Activated naive CD8-positive, alpha-beta T cell treated with anti-CD3 and anti-CD28 coated beads, Interleukin-2, amount 50 U/mL, for 16 hours (primary cell): ENCODE measurements at regions not wholly inside any gene's neighbourhood (a gene's known extent, or its start where the extent isn't known, plus 50 kb on each side); places are given as distances from the start of the nearest gene placed in this dataset.
A peak's percentile ranks its signal among the peaks of the same experiment; 100 is the strongest.
"Not testable (repeated sequence)": the region's sequence is repeated elsewhere in the genome, so short reads cannot be mapped to it uniquely, and the experiment has no call there.

Experiments
- DNase-seq: peaks from one replicate; pipeline ENCODE4 v3.0.0-alpha.2; 2020; ENCODE audit warnings: low read depth, low spot score

DNA sequence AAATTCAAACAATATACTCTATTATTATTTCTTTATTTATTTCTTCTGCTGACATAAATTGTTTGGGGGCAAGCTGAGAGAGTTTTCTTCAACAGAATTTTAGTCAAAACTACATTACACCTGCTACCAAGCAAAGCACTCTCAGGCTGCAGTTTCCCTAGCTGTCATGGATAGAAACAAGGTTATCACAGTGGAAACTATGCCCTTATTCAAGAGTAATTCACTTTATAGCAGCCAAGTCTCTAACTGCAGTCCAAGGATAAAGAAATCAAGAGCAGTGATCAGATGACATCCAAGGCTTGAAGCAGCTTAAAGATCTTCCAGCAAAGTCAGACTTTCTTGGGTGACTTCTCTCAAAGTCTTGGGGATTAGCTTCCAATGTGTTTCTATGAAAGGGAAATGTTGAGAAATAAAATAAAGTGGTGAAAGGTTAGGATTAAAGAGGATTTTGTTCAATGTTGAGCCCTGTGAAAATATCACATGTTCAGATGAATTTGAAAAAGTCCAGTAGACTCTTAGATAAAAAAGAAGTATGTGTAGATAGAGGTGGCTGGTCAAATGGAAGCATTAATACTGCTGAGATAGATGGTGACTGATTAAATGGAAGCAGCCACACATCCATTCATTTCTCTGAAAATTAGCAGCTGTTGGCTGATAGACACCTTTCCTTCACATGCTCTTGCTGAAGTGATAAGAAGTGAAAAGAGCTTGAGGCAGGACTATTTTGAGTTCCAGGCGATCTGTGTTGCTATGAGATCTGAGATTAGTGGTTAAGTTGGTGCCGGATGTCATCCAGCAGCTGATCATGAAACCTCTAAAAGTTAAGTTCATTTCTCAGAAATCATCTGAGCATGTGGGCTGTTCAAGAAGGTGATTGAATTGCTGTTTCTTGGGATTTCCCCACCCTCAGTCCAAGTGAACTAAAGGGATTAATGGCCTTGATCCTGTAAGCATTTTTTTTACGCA, 257.8 kb upstream of the BTG1 start:
- peak; percentile 27 for DNase-seq

DNA sequence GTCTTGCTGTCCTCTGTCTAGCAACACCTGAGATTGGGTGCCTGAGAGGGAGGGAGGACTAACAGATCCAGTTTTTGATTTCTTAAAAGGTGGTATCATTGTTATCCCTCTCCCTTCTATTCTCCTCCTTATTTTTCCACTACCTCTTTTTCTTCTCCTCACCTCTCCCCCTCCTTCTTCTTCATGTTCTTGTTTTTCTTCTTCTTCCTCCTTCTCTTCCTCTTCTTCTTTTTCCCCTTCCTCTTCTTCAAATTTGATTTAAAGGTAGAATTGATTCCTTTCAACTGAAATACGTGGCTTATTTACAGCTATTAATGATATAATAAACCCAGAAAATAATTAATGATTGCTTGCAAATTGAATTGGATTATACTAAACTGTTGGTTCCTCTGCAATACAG, 256.8 kb upstream of the BTG1 start:
- no peak for DNase-seq

DNA sequence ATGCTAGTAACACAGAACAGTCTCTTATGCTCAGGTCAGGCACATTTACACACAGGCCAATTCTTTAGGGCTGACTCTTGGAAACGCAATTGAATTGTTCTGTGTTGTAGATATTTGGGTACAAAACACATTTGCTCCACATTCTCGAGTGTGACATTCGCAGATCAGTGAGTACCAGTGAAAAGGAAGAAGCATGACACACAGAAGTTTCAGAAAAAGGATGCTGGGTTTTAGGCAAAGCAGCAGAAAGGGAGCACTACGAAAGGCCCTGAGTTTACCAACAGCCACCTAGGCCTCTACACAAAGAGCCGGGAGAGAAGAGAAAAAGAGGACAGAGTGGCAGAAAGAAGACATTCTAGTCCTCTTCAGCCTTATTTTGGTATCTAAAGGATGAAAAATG, 254.4 kb upstream of the BTG1 start:
- DNase-seq = no peak

DNA sequence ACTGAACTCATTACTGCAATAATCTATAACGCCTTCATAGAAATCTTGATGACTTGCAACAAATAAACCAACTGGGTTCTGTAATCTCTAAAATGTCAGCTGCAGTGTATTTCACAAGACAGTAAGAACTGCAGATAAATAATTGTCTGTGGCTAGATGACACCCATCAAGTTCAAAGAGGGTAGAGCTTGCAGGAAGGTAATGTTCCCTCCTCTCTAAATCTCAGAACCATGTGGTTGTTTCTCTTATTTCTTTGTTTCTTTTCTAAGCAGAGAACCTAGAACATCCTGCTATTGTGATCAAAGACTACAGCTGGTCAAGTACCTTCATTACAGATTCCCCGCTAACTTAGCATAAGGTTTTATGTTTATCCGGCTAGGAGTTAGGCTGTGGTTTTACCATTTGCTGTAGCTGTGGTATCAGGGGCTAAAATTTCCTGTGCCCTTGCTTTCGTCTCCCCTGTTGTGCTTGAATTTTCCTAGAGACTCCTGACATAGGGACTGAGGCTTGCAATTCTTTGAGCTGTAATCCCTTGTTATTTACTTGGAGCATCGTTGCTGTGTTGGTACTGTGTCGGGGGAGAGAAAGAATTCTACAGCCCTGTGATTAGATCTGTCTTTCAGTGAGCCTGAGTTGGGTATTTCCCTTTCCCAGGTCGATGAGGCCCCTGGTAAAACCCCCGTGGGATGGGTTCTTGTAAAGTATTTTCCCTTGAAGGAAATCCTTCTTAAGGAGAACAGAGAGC, 253.1 kb upstream of the BTG1 start:
- no peak for DNase-seq

DNA sequence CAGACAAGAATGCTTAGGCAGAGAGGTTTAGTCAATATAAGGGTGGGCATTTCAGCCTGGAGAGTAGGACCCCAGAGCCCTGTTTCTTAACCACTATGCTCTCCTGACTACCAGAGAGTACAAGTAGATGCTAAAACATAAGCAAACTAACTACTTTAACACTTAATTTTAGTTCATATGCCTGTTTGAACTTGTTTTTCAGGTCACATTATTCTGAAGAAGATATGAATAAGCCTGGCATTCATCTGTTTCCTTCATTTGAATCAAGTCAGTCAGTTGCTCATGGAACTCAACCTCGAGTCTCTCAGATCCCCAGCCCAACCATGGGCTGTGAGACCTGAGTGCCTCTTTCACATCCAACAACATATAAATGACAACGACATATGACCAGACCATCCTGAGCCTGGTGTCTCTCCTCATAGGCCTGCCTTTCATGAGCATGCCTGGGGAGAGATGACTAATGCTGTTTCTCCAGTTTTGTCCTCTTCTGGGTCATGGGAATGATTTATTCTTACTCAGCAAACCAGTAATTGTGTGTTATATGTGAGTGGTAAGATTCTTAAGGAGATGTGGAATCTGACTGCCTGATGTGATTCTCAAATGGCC, 251.1 kb upstream of the BTG1 start:
- DNase-seq = no peak

DNA sequence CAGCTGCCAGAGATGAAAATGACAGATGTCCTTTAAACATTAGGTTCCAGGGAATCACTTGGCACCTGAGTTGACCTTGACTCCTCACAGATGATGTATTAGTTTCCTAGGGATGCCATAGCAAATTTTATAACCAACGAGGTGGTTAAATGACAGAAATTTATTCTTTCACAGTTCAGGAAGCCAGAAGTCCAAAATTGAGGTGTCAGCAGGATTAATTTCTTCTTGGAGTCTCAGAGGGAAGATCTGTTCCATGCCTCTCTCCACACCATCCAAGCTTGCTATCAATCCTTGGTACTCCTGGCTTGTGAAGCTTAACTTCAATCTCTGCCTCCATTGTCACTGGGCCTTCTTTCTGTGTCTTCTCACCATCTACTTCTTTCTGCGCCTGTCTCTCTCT, 249.7 kb upstream of the BTG1 start:
- no peak for DNase-seq

DNA sequence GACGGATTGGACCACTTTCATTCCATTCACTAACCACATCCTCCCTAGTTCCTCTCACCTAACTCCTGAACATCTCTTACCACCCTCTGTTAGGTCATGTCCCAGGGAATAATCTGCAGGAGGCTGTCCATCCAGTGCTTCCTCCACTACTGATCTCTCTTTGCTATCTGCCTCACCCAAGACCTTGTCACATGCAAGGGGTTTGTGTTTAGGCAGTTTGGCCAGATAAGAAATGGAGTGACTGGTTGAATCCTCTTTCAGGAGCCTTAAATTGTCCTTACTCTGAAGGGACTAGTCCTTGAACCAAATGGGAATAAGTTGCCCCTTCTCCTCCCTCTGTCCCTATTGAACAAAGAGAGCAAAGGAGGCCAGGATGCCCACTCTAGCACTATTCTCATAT, 249.2 kb upstream of the BTG1 start:
- DNase-seq = no peak

DNA sequence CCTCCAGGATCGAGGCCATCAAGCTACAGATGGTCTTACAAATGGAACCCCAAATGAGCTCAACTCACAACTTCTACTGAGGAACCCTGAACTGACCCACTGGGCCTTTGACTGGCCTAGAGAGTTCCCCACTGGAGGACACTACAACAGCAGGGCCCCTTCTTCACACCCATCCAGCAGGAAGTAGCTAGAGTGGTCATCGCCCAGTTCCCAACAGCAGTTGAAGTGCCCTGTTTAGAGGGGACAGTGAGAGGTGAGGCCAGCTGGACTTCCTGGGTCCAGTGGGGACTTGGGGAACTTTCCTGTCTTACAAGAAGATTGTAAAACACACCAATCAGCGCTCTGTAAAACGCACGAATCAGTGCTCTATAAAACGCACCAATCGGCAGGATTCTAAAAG, 247.9 kb upstream of the BTG1 start:
- DNase-seq = no peak

DNA sequence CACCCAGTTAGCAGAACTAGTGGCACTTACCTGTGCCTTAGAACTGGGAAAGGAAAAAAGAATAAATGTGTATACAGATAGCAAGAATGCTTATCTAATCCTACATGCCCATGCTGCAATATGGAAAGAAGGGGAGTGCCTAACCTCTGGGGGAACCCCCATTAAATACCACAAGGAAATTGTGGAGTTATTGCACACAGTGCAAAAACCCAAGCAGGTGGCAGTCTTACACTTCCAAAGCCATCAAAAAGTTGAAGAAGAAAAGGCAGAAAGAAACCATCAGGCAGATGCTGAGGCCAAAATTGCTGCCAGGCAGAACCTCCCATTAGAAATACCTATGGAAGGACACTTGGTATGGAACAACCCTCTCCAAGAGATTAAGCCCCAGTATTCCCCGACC, 246.1 kb upstream of the BTG1 start:
- DNase-seq = not testable (repeated sequence)

DNA sequence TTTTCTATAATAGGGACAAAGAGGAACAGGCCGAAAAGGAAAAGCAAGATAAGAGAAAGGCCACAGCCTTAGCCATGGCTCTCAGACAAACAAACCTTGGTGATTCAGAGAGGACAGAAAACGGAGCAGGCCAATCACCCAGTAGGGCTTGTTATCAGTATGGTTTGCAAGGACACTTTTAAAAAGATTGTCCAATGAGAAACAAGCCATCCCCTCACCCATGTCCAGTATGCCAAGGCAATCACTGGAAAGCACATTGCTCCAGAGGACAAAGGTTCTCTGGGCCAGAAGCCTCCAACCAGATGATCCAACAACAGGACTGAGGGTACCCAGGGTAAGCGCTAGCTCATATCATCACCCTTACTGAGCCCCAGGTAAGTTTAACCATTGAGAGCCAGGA, 243.8 kb upstream of the BTG1 start:
- DNase-seq = no peak

DNA sequence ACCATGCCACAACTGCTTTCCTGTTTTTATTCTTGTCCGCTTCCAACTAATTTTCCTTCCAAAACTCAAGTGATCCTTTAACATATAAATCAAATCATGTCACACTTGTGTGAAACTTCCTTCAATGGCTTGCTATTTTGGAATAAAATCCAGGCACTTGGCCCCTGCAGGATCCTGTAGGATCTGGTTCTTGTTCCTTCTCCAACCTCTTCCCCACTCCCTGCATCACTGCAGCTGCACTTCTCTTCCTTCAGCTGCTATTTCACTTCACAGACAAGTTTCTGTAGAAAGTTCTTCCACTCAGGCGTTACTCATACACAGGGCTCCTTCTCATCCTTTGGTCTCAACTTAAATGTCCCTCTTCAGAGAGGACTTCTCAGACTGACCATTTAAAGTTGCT, 239.7 kb upstream of the BTG1 start:
- DNase-seq = no peak

DNA sequence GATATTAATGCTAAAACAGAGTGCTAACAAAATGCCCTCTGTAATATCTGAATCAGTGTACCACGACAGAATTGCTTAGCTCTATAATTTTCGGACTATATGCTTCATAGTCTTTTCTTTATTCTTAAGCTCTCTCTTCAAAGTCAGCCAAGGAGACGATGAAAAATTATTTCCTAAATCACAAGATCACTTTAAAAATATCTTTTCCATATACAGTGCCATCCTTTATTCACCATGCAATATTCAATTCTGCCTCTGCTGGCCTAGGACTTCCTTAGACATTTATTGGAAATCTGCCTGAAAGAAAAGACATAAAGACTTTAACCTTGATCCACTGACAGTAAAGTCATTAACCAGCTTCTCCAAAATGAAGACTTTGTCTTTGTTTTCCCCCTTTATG, 238.9 kb upstream of the BTG1 start:
- no peak for DNase-seq

DNA sequence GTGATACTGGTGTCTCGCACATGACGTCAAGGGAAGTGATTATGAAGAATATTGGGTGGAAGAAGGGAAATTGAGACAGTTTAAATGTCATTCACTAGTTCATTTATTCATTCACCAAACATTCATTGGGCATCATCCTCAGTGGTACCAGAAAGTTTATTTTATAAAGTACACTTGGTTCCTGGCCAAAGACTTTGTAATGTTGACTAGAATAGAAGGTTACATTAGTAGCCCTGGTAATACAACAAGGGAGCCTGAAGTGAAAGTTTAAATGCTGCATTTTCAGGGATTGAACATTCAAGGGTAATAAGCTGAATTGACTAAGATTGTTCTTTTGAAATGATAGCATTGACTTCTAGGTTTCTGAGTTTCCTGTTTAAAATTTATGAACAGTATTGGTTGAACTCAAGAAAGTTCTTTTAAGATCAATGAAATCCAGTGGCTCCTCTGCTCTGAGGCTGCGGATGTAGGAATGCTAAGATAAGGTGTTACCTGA, 236.8 kb upstream of the BTG1 start:
- no peak for DNase-seq

DNA sequence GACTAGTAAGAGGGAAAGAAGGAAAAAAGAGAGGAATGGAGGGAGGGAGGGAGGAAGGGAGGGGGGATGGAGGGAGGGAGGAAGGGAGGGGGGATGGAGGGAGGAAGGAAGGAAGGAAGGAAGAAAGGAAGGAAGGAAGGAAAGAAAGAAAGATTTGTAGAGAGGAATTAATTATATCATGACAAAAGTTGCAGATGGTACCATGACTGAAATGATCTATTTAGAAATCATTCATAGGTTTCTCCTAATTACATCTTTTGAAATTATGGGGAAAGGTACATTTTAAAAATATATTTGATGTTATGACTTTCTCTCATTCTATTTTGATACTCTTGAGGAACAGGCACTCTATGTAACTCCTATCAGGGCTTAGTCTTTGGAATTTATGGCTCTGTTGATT, 236.2 kb upstream of the BTG1 start:
- DNase-seq = no peak

DNA sequence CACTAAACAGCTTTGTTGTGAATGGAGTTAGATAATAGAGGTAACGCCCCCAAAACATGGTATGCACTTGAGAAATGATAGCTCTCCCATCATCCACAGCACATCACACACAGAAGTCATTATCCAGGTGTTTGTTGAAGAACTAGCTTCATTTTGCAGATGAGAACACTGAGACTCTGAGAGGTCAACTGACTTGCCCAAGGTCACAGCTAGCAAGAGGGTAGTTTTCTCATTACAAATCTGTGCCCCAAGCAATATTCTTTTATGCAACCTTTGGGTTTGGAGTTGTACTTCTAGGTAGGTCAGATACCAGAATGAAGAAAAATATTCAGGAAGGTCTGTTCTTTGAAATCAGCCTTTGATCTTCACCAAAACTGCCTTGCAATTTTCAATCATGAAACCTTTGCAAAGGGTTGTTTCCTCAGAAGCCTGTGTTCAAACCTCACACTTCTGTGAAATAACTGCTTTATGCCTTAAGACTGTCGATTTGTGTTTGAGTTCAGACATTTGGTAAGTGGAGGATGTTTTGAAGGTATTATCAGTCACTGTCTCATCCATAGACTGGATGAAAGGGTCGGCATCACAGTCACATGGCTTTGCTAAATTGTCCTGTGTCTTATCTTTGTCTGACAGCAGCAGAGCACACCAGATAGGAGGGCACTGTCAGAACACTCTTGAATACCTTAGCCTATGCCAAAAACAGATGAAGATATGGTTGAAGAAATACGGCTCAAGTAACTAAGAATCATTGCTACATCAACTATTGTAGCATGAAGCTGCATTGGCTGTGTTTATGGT, 233.2 kb upstream of the BTG1 start:
- no peak for DNase-seq

DNA sequence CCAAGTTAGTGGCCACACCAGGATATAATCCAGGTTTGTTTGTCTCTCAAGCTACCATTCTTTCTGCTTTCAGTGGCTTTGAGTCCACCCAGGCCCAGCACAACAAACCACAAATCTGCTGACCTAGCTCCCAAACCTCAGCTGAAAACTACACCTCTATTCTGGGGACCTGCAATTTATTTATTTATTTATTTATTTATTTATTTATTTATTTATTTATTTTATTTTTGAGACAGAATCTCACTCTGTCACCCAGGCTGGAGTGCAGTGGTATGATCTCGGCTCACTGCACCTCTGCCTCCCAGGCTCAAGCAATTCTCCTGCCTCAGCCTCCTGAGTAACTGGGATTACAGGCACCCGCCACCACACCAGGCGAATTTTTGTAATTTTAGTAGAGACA, 229.9 kb upstream of the BTG1 start:
- DNase-seq = not testable (repeated sequence)

DNA sequence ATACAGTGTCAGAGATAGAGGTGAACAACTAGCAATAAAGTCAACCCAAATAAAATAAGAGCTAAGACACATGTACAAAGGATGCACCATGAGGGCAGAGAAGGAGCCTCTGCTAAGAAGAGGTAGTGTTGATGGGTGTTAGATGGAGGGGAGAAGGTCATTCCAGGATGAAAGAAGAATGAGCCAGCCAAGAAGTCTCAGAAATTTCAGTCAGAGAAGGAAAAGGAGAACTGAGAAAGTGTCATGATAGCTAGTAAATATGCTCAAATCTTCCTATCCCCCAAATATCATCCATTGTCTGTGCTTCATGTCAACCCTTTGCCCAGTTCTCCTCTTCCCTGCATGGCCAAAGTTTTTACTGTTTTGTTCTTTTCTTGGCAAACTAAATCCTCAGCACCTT, 225.2 kb upstream of the BTG1 start:
- DNase-seq = no peak

DNA sequence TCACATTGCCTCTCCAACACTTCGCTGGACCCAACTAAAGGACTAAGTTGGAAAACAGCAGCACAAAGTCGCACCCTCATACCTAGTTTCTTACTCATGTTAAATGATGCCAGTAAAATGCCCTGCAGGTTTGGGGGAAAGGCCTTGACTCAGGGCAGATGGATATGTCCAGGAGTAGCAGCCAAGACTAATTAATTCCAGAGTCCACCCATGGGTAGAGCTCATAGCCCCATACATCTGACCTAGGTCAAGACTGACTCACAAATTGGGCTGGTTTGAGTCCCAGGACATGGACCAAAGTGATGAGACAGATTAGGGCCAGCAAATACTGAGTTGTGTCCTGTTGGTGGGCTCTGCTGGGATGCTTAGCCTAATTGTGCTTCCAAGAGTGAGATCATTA, 224.0 kb upstream of the BTG1 start:
- no peak for DNase-seq

DNA sequence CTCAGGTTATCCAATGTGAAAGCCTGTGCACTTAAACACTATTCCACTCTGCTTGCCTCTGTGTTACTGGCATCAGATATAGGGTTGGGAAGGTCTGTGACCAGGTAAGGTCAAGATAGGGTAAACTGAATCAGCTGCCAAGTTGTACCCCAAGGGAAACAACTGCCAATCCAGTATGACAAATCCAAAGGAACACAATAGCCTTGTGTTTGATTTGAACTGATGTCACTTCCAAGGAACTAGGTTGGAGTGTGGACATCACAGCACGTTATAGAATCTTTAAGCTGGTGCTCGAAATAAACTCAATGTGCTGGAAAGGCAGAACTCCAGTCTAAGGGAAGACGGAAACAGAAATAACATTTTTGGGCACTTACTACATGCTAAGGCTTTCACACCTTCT, 223.4 kb upstream of the BTG1 start:
- DNase-seq = no peak

DNA sequence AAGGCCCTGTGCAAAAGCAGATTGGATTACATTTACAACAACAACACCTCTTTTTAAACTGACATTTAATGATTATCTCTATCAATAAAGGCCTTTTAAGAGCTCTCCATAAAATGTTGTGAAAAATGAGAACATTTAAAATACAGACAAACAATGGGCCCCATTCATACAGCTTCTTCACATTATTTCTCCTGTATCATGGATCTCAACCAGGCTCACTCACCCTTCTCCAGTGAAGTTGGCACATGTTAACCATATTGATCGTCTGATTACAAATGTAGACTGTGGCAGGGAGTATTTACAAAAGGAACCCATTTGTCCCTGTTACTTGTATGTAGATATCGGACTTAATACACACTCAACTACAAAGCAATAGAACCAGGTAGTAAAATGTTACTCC, 220.2 kb upstream of the BTG1 start:
- DNase-seq = no peak

DNA sequence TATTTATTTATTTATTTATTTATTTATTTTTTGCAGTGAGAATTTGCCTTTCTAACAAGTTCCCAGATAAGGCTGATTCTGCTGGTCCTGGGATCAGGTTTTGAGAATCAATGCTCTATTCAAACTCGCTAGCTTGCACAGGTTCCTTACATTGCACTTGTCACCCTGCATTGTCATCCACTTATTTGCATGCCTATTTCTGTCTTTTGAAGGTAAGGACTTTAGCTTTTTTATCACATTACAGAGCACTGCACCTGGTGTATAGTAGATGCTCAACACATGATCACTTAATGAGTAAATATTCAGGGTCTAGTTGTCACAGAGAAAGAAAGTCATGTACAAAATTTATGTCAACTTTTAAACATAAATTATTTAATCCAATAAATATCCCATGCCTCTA, 219.7 kb upstream of the BTG1 start:
- no peak for DNase-seq
